GM12878 (cell line): ENCODE measurements at regions not wholly inside any gene's neighbourhood (a gene's known extent, or its start where the extent isn't known, plus 50 kb on each side); places are given as distances from the start of the nearest gene placed in this dataset.

Experiments
- ATAC-seq: fragments of 200-7000 bp; cut with Tn5 transposase; 3 replicates; pipeline ENCODE4 v1.9.1; 2020; ENCODE audit warnings: mild to moderate bottlenecking, moderate library complexity
- BruUV-seq: library from RNA; stranded (reverse); fragments of 400-500 nt; replicated peaks from 2 replicates; lab custom pipeline; 2021; lab: Mats Ljungman, UMichigan
- CTCF ChIA-PET: fragments of 300-600 bp; sonication (Branson Sonifier 250); formaldehyde crosslinking; extraction: SDS; loops from one replicate; lab custom pipeline; 2021; ENCODE audit warnings: inconsistent platforms; lab: Yijun Ruan, JAX
- POLR2A ChIA-PET: fragments of 350-600 bp; formaldehyde crosslinking; extraction: SDS; loops from one replicate; lab custom pipeline; 2021; ENCODE audit warnings: inconsistent platforms; lab: Charles Lee
- RAD21 ChIA-PET: fragments of 300-600 bp; sonication (Branson Sonifier 250); formaldehyde crosslinking; loops from one replicate; lab custom pipeline; 2023; ENCODE audit warnings: antibody characterized with exemption; ENCODE audit not compliant: unreplicated experiment; lab: Charles Lee
- SMC1A ChIA-PET: fragments of 300-600 bp; sonication (Branson Sonifier 250); formaldehyde crosslinking; loops from one replicate; lab custom pipeline; 2023; ENCODE audit not compliant: unreplicated experiment, uncharacterized antibody; lab: Charles Lee
- DNase-seq: peaks from one replicate; pipeline ENCODE4 v3.0.0-alpha.2; 2011; ENCODE audit warnings: low read depth, low spot score
- FAIRE-seq: peaks from 3 replicates; lab custom pipeline; 2011; peaks lifted over from hg19 to GRCh38; lab: Jason Lieb, UNC
- H2AFZ ChIP-seq: 2 replicates; pipeline ENCODE4 v1.6.0; 2011; ENCODE audit warnings: low read depth, low read length, control low read depth; ENCODE audit not compliant: control insufficient read depth
- H3K27ac ChIP-seq: 2 replicates; pipeline ENCODE4 v1.5.1; 2011; ENCODE audit warnings: control low read depth; ENCODE audit not compliant: control insufficient read depth, insufficient read depth
- H3K27me3 ChIP-seq, 2 experiments: replicated peaks in 1 of 2; 2 replicates each; pipeline versions ENCODE4 v1.6.0 to v1.6.1; 2011; ENCODE audit warnings: low read length in 1 of 2; ENCODE audit not compliant: control insufficient read depth in 2 of 2, insufficient read depth in 2 of 2
- H3K36me3 ChIP-seq, 2 experiments: 2 replicates each; pipeline ENCODE4 v1.5.1; 2011; ENCODE audit warnings: low read length in 1 of 2; ENCODE audit not compliant: control insufficient read depth in 2 of 2, insufficient read depth in 2 of 2
- H3K4me1 ChIP-seq: 2 replicates; pipeline ENCODE4 v1.6.1; 2011; ENCODE audit warnings: mild to moderate bottlenecking, low read length, moderate library complexity, mixed read lengths; ENCODE audit not compliant: control insufficient read depth, insufficient read depth
- H3K4me2 ChIP-seq: 2 replicates; pipeline ENCODE4 v1.6.0; 2011; ENCODE audit warnings: control low read depth; ENCODE audit not compliant: control insufficient read depth, insufficient read depth
- H3K4me3 ChIP-seq: fragments of 200-600 bp; sonication (generic); 2 replicates; pipeline ENCODE4 v1.5.1; 2016
- H3K79me2 ChIP-seq: 2 replicates; pipeline ENCODE4 v1.6.0; 2011; ENCODE audit warnings: low read length; ENCODE audit not compliant: control insufficient read depth, insufficient read depth
- H3K9ac ChIP-seq: 2 replicates; pipeline ENCODE4 v1.8.0; 2011; ENCODE audit warnings: low read length, control low read depth, mixed read lengths; ENCODE audit not compliant: control insufficient read depth, insufficient read depth
- H3K9me3 ChIP-seq: replicated peaks from 3 replicates; pipeline ENCODE4 v1.5.1; 2011; ENCODE audit warnings: mild to moderate bottlenecking, low read length; ENCODE audit not compliant: control insufficient read depth, insufficient read depth
- H4K20me1 ChIP-seq: 2 replicates; pipeline ENCODE4 v1.6.0; 2011; ENCODE audit not compliant: control insufficient read depth, insufficient read depth
- BHLHE40 ChIP-seq, 2 experiments: fragments of 450-650 bp in 1 of 2; IDR thresholded peaks; 2 replicates each; pipeline ENCODE4 v1.6.1; 2011 to 2017; ENCODE audit warnings: low read depth in 2 of 2, borderline replicate concordance in 1 of 2, improper control_type of control experiment in 1 of 2, low read length in 1 of 2, mild to moderate bottlenecking in 1 of 2
- BMI1 ChIP-seq: fragments of 450-650 bp; IDR thresholded peaks from 2 replicates; pipeline ENCODE4 v1.6.1; 2016; ENCODE audit warnings: mild to moderate bottlenecking, moderate library complexity, borderline replicate concordance
- BRCA1 ChIP-seq: IDR thresholded peaks from 2 replicates; pipeline ENCODE4 v1.6.1; 2011; ENCODE audit warnings: low read depth, low read length, improper control_type of control experiment
- CREM ChIP-seq: IDR thresholded peaks from 2 replicates; pipeline ENCODE4 v1.6.1; 2014; ENCODE audit warnings: antibody characterized with exemption, low read depth
- NFYA ChIP-seq: IDR thresholded peaks from 2 replicates; pipeline ENCODE4 v1.6.1; 2011; ENCODE audit warnings: low read depth, mild to moderate bottlenecking, low read length, improper control_type of control experiment, borderline replicate concordance
- PAX5 ChIP-seq: IDR thresholded peaks from 2 replicates; pipeline ENCODE4 v1.6.1; 2011; ENCODE audit warnings: low read depth, low read length, borderline replicate concordance
- SMAD5 ChIP-seq: IDR thresholded peaks from 2 replicates; pipeline ENCODE4 v1.6.1; 2016; ENCODE audit warnings: antibody characterized with exemption, low read depth
- SMARCA5 ChIP-seq: fragments of 450-650 bp; IDR thresholded peaks from 2 replicates; pipeline ENCODE4 v1.6.1; 2017; ENCODE audit warnings: mild to moderate bottlenecking
- TARDBP ChIP-seq: IDR thresholded peaks from 2 replicates; pipeline ENCODE4 v1.6.1; 2016; ENCODE audit warnings: borderline replicate concordance
- TCF3 ChIP-seq: IDR thresholded peaks from 2 replicates; pipeline ENCODE4 v1.6.1; 2012; ENCODE audit warnings: low read depth, mild to moderate bottlenecking, low read length, borderline replicate concordance; ENCODE audit not compliant: insufficient read depth
- ZZZ3 ChIP-seq: IDR thresholded peaks from 2 replicates; pipeline ENCODE4 v1.6.1; 2011; ENCODE audit warnings: low read depth; ENCODE audit not compliant: control insufficient read depth, insufficient read length
- WGBS: methylation state at CpG from one replicate; pipeline ENCODE4 v1.1.6; 2016; ENCODE audit warnings: low lambda C conversion rate; ENCODE audit not compliant: insufficient replicate concordance, insufficient coverage; ENCODE audit errors: missing lambda C conversion rate; 5-methylcytosine and 5-hydroxymethylcytosine counted together
- in situ Hi-C: fragments of 300-500 bp; cut with MboI; formaldehyde crosslinking; loops from 9 replicates; pipeline ENCODE4 v1.14.3; 2018; ENCODE audit warnings: mixed read lengths
- intact Hi-C: fragments of 100-400 bp; cut with micrococcal nuclease; formaldehyde crosslinking; loops from one replicate; pipeline ENCODE4 v1.14.2; 2022; ENCODE audit not compliant: unreplicated experiment
- TF ChIP-seq, protein P1 (sequence below): fragments of 450-650 bp; formaldehyde crosslinking; IDR thresholded peaks from 2 replicates; pipeline ENCODE4 v1.4.0; 2020; ENCODE audit warnings: mild to moderate bottlenecking, moderate library complexity

DNA sequence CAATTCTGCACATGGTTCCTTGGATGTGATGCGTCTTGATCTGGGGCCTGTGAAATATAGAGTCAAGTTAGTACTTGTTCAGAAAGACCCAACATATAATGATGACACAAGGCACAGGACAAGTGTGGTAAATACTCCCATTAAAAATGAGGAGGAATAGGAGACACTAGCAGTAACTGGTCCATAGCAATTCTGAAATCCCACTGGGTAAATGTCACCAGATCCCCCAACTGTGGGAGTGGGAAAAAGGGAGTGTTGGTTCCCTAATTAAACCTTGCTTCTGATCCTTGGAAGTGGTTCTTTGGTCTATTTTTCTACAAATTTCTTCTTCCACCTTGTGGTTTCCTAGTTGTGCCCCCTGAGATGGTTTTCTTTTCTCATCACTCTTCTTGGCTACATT, 62.5 kb upstream of the NRP1 start:
- TF ChIP-seq PAX5 (no peak), BHLHE40 (IDR thresholded peaks at IDR 0.05; ENCODE audit: borderline replicate concordance in 1 of 2, low read depth in 2 of 2, low read length in 1 of 2) (no peak)
- H2AFZ ChIP-seq = no peak overlapping the region
- no peaks in the 10 kb centered on the region for H3K36me3 ChIP-seq
- no peaks in the 10 kb centered on the region; the same call in 2 of the 3 replicates for H3K9me3 ChIP-seq
- no peak overlapping the region for H3K4me2 ChIP-seq
- H3K79me2 ChIP-seq = no peaks in the 10 kb centered on the region
- H3K4me1 ChIP-seq = no peaks in the 10 kb centered on the region
- ChIA-PET SMC1A (no interaction called here), POLR2A (no interaction called here), RAD21 (no interaction called here), CTCF (no interaction called here)
- H3K4me3 ChIP-seq = no peak overlapping the region
- H3K27ac ChIP-seq = no peak overlapping the region
- no peaks in the 10 kb centered on the region for H3K27me3 ChIP-seq
- in situ Hi-C loops (no loop called here), intact Hi-C loops (no loop called here)
- no peak overlapping the region for H3K9ac ChIP-seq
- DNase-seq (no peak), ATAC-seq (no peak), FAIRE-seq (no peak)
- 5% methylated on average over 1 of the region's 1 CpG for WGBS
- H4K20me1 ChIP-seq = no peaks in the 10 kb centered on the region
- BruUV-seq = no TSS peak

DNA sequence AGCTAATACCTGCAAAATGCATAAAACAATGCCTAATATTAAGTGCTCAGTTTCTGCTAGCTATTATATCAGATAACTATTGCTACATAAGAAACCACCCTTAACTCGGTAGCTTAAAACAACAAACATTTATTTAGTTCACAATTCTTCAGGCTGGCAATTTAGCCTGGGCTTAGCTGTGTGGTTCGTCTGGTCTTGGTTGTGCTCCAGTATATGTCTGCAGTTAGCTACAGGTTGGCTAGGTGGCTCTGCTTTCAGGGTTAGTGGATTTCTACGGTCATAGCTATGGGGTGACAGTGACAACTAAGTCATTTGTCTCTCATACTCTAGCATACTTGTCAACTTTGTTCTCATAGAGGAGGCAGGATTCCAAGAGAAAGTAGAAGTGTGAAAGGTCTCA, 61.8 kb upstream of the NRP1 start:
- CTCF ChIA-PET = no interaction called here
- FAIRE-seq (no peak), DNase-seq (no peak), ATAC-seq (no peak)
- no peaks in the 10 kb centered on the region for H3K4me1 ChIP-seq
- H3K4me2 ChIP-seq = no peak overlapping the region
- POLR2A ChIA-PET = interaction anchor here (0.7 kb wide), 1 partner anchor 16 kb away, joined by 3 read pairs; no protein-coding TSS in a partner anchor
- H3K36me3 ChIP-seq = no peaks in the 10 kb centered on the region
- no peaks in the 10 kb centered on the region; the same call in 2 of the 3 replicates for H3K9me3 ChIP-seq
- no peaks in the 10 kb centered on the region for H3K27me3 ChIP-seq
- in situ Hi-C loops (no loop called here), intact Hi-C loops (no loop called here)
- no peaks in the 10 kb centered on the region for H4K20me1 ChIP-seq
- no TSS peak for BruUV-seq
- H3K27ac ChIP-seq = no peak overlapping the region
- SMC1A ChIA-PET = interaction anchor here (1.1 kb wide), 1 partner anchor 22 kb away, joined by 3 read pairs; no protein-coding TSS in a partner anchor
- TF ChIP-seq SMARCA5 (no peak), TCF3 (no peak), ZZZ3 (no peak), BMI1 (no peak), BHLHE40 (IDR thresholded peaks at IDR 0.05; ENCODE audit: borderline replicate concordance in 1 of 2, low read depth in 2 of 2, low read length in 1 of 2) (no peak), NFYA (no peak), BRCA1 (no peak), CREM (no peak), SMAD5 (no peak), TARDBP (no peak)
- TF ChIP-seq, protein P1, sequence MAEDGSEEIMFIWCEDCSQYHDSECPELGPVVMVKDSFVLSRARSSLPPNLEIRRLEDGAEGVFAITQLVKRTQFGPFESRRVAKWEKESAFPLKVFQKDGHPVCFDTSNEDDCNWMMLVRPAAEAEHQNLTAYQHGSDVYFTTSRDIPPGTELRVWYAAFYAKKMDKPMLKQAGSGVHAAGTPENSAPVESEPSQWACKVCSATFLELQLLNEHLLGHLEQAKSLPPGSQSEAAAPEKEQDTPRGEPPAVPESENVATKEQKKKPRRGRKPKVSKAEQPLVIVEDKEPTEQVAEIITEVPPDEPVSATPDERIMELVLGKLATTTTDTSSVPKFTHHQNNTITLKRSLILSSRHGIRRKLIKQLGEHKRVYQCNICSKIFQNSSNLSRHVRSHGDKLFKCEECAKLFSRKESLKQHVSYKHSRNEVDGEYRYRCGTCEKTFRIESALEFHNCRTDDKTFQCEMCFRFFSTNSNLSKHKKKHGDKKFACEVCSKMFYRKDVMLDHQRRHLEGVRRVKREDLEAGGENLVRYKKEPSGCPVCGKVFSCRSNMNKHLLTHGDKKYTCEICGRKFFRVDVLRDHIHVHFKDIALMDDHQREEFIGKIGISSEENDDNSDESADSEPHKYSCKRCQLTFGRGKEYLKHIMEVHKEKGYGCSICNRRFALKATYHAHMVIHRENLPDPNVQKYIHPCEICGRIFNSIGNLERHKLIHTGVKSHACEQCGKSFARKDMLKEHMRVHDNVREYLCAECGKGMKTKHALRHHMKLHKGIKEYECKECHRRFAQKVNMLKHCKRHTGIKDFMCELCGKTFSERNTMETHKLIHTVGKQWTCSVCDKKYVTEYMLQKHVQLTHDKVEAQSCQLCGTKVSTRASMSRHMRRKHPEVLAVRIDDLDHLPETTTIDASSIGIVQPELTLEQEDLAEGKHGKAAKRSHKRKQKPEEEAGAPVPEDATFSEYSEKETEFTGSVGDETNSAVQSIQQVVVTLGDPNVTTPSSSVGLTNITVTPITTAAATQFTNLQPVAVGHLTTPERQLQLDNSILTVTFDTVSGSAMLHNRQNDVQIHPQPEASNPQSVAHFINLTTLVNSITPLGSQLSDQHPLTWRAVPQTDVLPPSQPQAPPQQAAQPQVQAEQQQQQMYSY (CRISPR knock-in tag) = no peak
- H2AFZ ChIP-seq = no peak overlapping the region
- H3K4me3 ChIP-seq = no peak overlapping the region
- RAD21 ChIA-PET = interaction anchor here (0.6 kb wide), 1 partner anchor 142 kb away, joined by 4 read pairs; no protein-coding TSS in a partner anchor
- no peaks in the 10 kb centered on the region for H3K79me2 ChIP-seq
- H3K9ac ChIP-seq = no peak overlapping the region
- WGBS = 2% methylated on average over 3 of the region's 3 CpGs
